ENCODE measurements at regions not wholly inside any gene's neighbourhood (a gene's known extent, or its start where the extent isn't known, plus 50 kb on each side); places are given as distances from the start of the nearest gene placed in this dataset.

- no peak for TF ChIP-seq ZNF518A (tag by site-specific recombination; conservative IDR thresholded peaks at IDR 0.05; ENCODE audit: low read depth)
- TF ChIP-seq ZNF433 (tag by site-specific recombination; IDR thresholded peaks at IDR 0.05; ENCODE audit: low read depth): no peak
- no peak for TF ChIP-seq ZNF423 (tag by site-specific recombination; IDR thresholded peaks at IDR 0.05)
- TF ChIP-seq ZNF654 (tag by site-specific recombination; IDR thresholded peaks at IDR 0.05; ENCODE audit: low read depth): no peak
- TF ChIP-seq ZNF140 (tag by site-specific recombination; IDR thresholded peaks at IDR 0.05): no peak
- no peak for TF ChIP-seq ZNF830 (tag by site-specific recombination; IDR thresholded peaks at IDR 0.05; ENCODE audit: low read depth)
- TF ChIP-seq, protein P1, sequence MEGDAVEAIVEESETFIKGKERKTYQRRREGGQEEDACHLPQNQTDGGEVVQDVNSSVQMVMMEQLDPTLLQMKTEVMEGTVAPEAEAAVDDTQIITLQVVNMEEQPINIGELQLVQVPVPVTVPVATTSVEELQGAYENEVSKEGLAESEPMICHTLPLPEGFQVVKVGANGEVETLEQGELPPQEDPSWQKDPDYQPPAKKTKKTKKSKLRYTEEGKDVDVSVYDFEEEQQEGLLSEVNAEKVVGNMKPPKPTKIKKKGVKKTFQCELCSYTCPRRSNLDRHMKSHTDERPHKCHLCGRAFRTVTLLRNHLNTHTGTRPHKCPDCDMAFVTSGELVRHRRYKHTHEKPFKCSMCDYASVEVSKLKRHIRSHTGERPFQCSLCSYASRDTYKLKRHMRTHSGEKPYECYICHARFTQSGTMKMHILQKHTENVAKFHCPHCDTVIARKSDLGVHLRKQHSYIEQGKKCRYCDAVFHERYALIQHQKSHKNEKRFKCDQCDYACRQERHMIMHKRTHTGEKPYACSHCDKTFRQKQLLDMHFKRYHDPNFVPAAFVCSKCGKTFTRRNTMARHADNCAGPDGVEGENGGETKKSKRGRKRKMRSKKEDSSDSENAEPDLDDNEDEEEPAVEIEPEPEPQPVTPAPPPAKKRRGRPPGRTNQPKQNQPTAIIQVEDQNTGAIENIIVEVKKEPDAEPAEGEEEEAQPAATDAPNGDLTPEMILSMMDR (tag by site-specific recombination; IDR thresholded peaks at IDR 0.05): 0 out of 2 replicates have a peak, but pooled peaks have one; percentile 17
- TF ChIP-seq ZNF837 (tag by site-specific recombination; IDR thresholded peaks at IDR 0.05): no peak
- TF ChIP-seq ZNF155 (tag by site-specific recombination; IDR thresholded peaks at IDR 0.05): no peak
- TF ChIP-seq ZSCAN30 (tag by site-specific recombination; IDR thresholded peaks at IDR 0.05): no peak
- TF ChIP-seq ZNF785 (tag by site-specific recombination; IDR thresholded peaks at IDR 0.05): no peak
- TF ChIP-seq FEZF1 (tag by site-specific recombination; IDR thresholded peaks at IDR 0.05): no peak
- no peak for TF ChIP-seq ELK4 (IDR thresholded peaks at IDR 0.05; ENCODE audit: borderline replicate concordance, low read depth, low read length)
- TF ChIP-seq ZNF510 (tag by site-specific recombination; IDR thresholded peaks at IDR 0.05; ENCODE audit: insufficient replicate concordance): no peak
- TF ChIP-seq ZNF677 (tag by site-specific recombination; IDR thresholded peaks at IDR 0.05): no peak
- no peak for TF ChIP-seq YY2 (tag by site-specific recombination; IDR thresholded peaks at IDR 0.05)
These were observed 51.8 kb upstream of the FAM89A start (continued) for GRCh38 chr1:231091831-231092301.

- no peak overlapping the region for H3K27ac ChIP-seq (ENCODE audit: extremely low read depth, low read depth, low read length)
- POLR2A ChIA-PET: no interaction called here
- H3K4me3 ChIP-seq (ENCODE audit: low read depth, low read length): no peak overlapping the region
- CTCF ChIA-PET: interaction anchor here (0.6 to 1.7 kb wide), 12 partner anchors 10 to 295 kb away, joined by 3 to 7 read pairs (median 4); partner anchors contain the start of gene TRIM67
- no peaks in the 10 kb centered on the region for H3K4me1 ChIP-seq (ENCODE audit: control insufficient read depth, insufficient read depth, low read length)
- no peaks in the 10 kb centered on the region for H3K36me3 ChIP-seq (ENCODE audit: control insufficient read depth in 2 of 2, insufficient read depth in 1 of 2, low read length in 2 of 2)
- no peaks in the 10 kb centered on the region for H3K9me3 ChIP-seq (ENCODE audit: control insufficient read depth, insufficient read depth, low read depth, low read length)
- TF ChIP-seq ZBTB1 (tag by site-specific recombination; IDR thresholded peaks at IDR 0.05): no peak
- peak; percentile 90 for TF ChIP-seq SCRT2 (tag by site-specific recombination; IDR thresholded peaks at IDR 0.05)
- peak; percentile 82 for TF ChIP-seq SCRT1 (tag by site-specific recombination; IDR thresholded peaks at IDR 0.05; ENCODE audit: borderline replicate concordance)
- no peak for TF ChIP-seq ZBTB7A (tag by site-specific recombination; IDR thresholded peaks at IDR 0.05; ENCODE audit: low read depth)
These were observed 51.4 kb upstream of the FAM89A start for GRCh38 chr1:231091415-231091814.

Data from HEK293 (cell line).